SK-N-SH (cell line): ENCODE measurements at regions not wholly inside any gene's neighbourhood (a gene's known extent, or its start where the extent isn't known, plus 50 kb on each side); places are given as distances from the start of the nearest gene placed in this dataset.

Source experiments
- CTCF ChIA-PET: fragments of 300-600, 350-600 bp; formaldehyde crosslinking; extraction: SDS; loops from one replicate; lab custom pipeline; 2021; lab: Yijun Ruan, JAX
- POLR2A ChIA-PET: fragments of 350-600 bp; sonication (Branson Sonifier 250); formaldehyde crosslinking; extraction: SDS; loops from one replicate; lab custom pipeline; 2020; ENCODE audit warnings: antibody characterized with exemption, inconsistent platforms; lab: Yijun Ruan, JAX
- DNase-seq: peaks from one replicate; pipeline ENCODE4 v3.0.0; 2012
- H2AFZ ChIP-seq: fragments of 200-600 bp; sonication (generic); 2 replicates; pipeline ENCODE4 v1.8.1; 2016; ENCODE audit warnings: antibody characterized with exemption, mild to moderate bottlenecking, low read depth
- H3F3A ChIP-seq: fragments of 200-600 bp; sonication (generic); replicated peaks from 2 replicates; pipeline ENCODE3; 2016; ENCODE audit warnings: antibody characterized with exemption, mild to moderate bottlenecking; ENCODE audit not compliant: insufficient read depth
- H3K27ac ChIP-seq, 2 experiments: fragments of 200-500 bp in 1 of 2; fragments of 200-600 bp in 1 of 2; sonication (Bioruptor generic) in 1 of 2; sonication (generic), shearing (Covaris generic) in 1 of 2; 2 replicates each; pipeline versions ENCODE4 v1.5.1 to v1.6.1; 2014 to 2016; ENCODE audit warnings: low read depth in 2 of 2, inconsistent platforms in 1 of 2, low read length in 1 of 2, mild to moderate bottlenecking in 1 of 2, mixed read lengths in 1 of 2
- H3K27me3 ChIP-seq: fragments of 200-600 bp; sonication (generic), shearing (Covaris generic); 2 replicates; pipeline ENCODE4 v1.6.1; 2016; ENCODE audit warnings: mixed run types; ENCODE audit not compliant: insufficient read depth
- H3K36me3 ChIP-seq, 2 experiments: fragments of 200-500 bp in 1 of 2; fragments of 200-600 bp in 1 of 2; sonication (Bioruptor generic) in 1 of 2; sonication (generic) in 1 of 2; replicated peaks in 1 of 2; 2 replicates each; pipeline versions ENCODE3 to v1.5.1; 2014 to 2016; ENCODE audit warnings: low read length in 1 of 2, mild to moderate bottlenecking in 1 of 2; ENCODE audit not compliant: insufficient read depth in 2 of 2, control insufficient read depth in 1 of 2
- H3K4me1 ChIP-seq, 2 experiments: fragments of 200-500 bp in 1 of 2; fragments of 200-600 bp in 1 of 2; sonication (Bioruptor generic) in 1 of 2; sonication (generic), shearing (Covaris generic) in 1 of 2; 2 replicates each; pipeline versions ENCODE4 v1.5.1 to v1.6.1; 2014 to 2016; ENCODE audit warnings: low read depth in 1 of 2, low read length in 1 of 2, mixed run types in 1 of 2; ENCODE audit not compliant: insufficient read depth in 2 of 2, control insufficient read depth in 1 of 2
- H3K4me2 ChIP-seq: fragments of 200-600 bp; sonication (generic), shearing (Covaris generic); 2 replicates; pipeline ENCODE4 v1.6.1; 2017; ENCODE audit warnings: mixed run types
- H3K4me3 ChIP-seq, 2 experiments: fragments of 200-500 bp in 1 of 2; fragments of 200-600 bp in 1 of 2; sonication (Bioruptor generic) in 1 of 2; sonication (generic), shearing (Covaris generic) in 1 of 2; 2 replicates each; pipeline versions ENCODE4 v1.5.1 to v1.8.1; 2014 to 2016; ENCODE audit warnings: low read depth in 2 of 2, inconsistent platforms in 1 of 2, low read length in 1 of 2, mild to moderate bottlenecking in 1 of 2, mixed read lengths in 1 of 2, moderate library complexity in 1 of 2
- H3K79me2 ChIP-seq: fragments of 200-600 bp; sonication (generic); 2 replicates; pipeline ENCODE4 v1.8.1; 2017; ENCODE audit warnings: mild to moderate bottlenecking; ENCODE audit not compliant: insufficient read depth
- H3K9ac ChIP-seq: fragments of 200-600 bp; sonication (generic); 2 replicates; pipeline ENCODE4 v1.6.1; 2017; ENCODE audit warnings: mixed run types
- H3K9me2 ChIP-seq: fragments of 200-600 bp; sonication (generic); 2 replicates; pipeline ENCODE4 v1.6.1; 2017; ENCODE audit warnings: mixed run types
- H3K9me3 ChIP-seq: fragments of 200-600 bp; sonication (generic); 2 replicates; pipeline ENCODE4 v1.6.1; 2017; ENCODE audit warnings: mixed run types, mild to moderate bottlenecking, moderate library complexity
- H4K20me1 ChIP-seq: fragments of 200-600 bp; sonication (generic); 2 replicates; pipeline ENCODE4 v1.6.1; 2017; ENCODE audit warnings: mild to moderate bottlenecking, mixed run types; ENCODE audit not compliant: insufficient read depth
- EZH2phosphoT487 ChIP-seq: fragments of 200-600 bp; sonication (generic); IDR thresholded peaks from 2 replicates; pipeline ENCODE4 v1.6.1; 2017; ENCODE audit warnings: low read depth, mixed run types, mild to moderate bottlenecking, antibody characterized with exemption, moderate library complexity, borderline replicate concordance
- FOXJ3 ChIP-seq: sonication (generic); formaldehyde crosslinking; IDR thresholded peaks from 2 replicates; pipeline ENCODE4 v1.5.1; 2020; ENCODE audit warnings: mild to moderate bottlenecking, missing genetic modification reagents
- GABPA ChIP-seq: IDR thresholded peaks from 2 replicates; pipeline ENCODE4 v1.4.0; 2012; ENCODE audit warnings: low read depth, mild to moderate bottlenecking
- IRF3 ChIP-seq: fragments of 150-350 bp; IDR thresholded peaks from 2 replicates; pipeline ENCODE4 v1.6.1; 2016; ENCODE audit warnings: mild to moderate bottlenecking, low read depth, low read length
- JUND ChIP-seq: IDR thresholded peaks from 2 replicates; pipeline ENCODE4 v1.4.0; 2012
- PBX3 ChIP-seq: IDR thresholded peaks from 2 replicates; pipeline ENCODE4; 2012
- RCOR1 ChIP-seq: fragments of 150-350 bp; IDR thresholded peaks from 2 replicates; pipeline ENCODE4 v1.6.1; 2017; ENCODE audit warnings: antibody characterized with exemption, low read length
- RXRA ChIP-seq: IDR thresholded peaks from 2 replicates; pipeline ENCODE4 v1.4.0; 2012; ENCODE audit warnings: low read depth, mild to moderate bottlenecking, borderline replicate concordance
- SIN3A ChIP-seq: IDR thresholded peaks from 2 replicates; pipeline ENCODE4 v1.6.1; 2012; ENCODE audit warnings: low read depth, mild to moderate bottlenecking, low read length, moderate library complexity, borderline replicate concordance
- SMC3 ChIP-seq: IDR thresholded peaks from 2 replicates; pipeline ENCODE4 v1.6.1; 2012; ENCODE audit warnings: low read depth, low read length, improper control_type of control experiment
- TCF12 ChIP-seq: IDR thresholded peaks from 2 replicates; pipeline ENCODE4 v1.4.0; 2012
- ZBTB33 ChIP-seq: IDR thresholded peaks from 2 replicates; pipeline ENCODE4 v1.4.0; 2012; ENCODE audit warnings: low read depth, borderline replicate concordance
- WGBS: methylation state at CpG from one replicate; pipeline ENCODE4 v1.1.6; 2017; ENCODE audit warnings: low lambda C conversion rate; 5-methylcytosine and 5-hydroxymethylcytosine counted together
- TF ChIP-seq, protein P1 (sequence below): IDR thresholded peaks from 2 replicates; pipeline ENCODE4 v1.6.1; 2012; ENCODE audit warnings: mild to moderate bottlenecking, low read depth, low read length, moderate library complexity

DNA sequence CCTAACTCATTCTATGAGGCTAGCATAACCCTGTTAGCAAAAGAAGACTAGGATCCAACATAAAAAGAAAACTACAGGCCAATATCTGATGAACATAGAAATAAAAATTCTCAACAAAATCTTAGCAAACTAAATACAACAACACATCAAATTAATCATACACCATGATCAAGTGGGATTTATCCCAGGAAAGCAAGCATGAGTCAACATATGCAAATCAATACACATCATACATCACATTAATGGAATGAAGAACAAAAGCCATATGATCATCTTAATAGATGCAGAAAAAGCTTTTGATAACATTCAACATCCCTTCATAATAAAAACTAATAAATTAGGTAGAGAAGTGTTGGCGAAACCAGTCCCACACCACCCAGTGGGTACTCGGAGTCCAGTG is 136.1 kb upstream of the MME start:
- ChIA-PET POLR2A (no interaction called here), CTCF (no interaction called here)
- H2AFZ ChIP-seq: no peak overlapping the region
- no peaks in the 10 kb centered on the region for H3K36me3 ChIP-seq
- H3K9me2 ChIP-seq: no peaks in the 10 kb centered on the region
- peaks cover 11% of the 10 kb centered on the region for H3K9me3 ChIP-seq
- DNase-seq: no peak
- H4K20me1 ChIP-seq: no peaks in the 10 kb centered on the region
- 60% methylated on average over 2 of the region's 2 CpGs for WGBS
- H3K27me3 ChIP-seq: no peaks in the 10 kb centered on the region
- no peaks in the 10 kb centered on the region for H3K4me1 ChIP-seq
- H3K4me3 ChIP-seq: no peak overlapping the region
- H3F3A ChIP-seq: no peaks in the 10 kb centered on the region
- TF ChIP-seq PBX3: no peak
- no peak for TF ChIP-seq EZH2phosphoT487
- H3K4me2 ChIP-seq: no peak overlapping the region
- H3K9ac ChIP-seq: no peak overlapping the region
- H3K79me2 ChIP-seq: no peaks in the 10 kb centered on the region
- H3K27ac ChIP-seq: no peak overlapping the region

GRCh38 chr3:154942827-154943226 is 137.3 kb upstream of the MME start:
- no peaks in the 10 kb centered on the region for H3F3A ChIP-seq
- DNase-seq: no peak
- ChIA-PET POLR2A (no interaction called here), CTCF (interaction anchor here (0.9 kb wide), 1 partner anchor 380 kb away, joined by 3 read pairs; no protein-coding TSS in a partner anchor)
- no peak overlapping the region for H3K4me3 ChIP-seq
- H3K79me2 ChIP-seq: no peaks in the 10 kb centered on the region
- H2AFZ ChIP-seq: no peak overlapping the region
- H4K20me1 ChIP-seq: no peaks in the 10 kb centered on the region
- TF ChIP-seq EZH2phosphoT487 (no peak), GABPA (no peak), SMC3 (no peak)
- H3K9ac ChIP-seq: no peak overlapping the region
- no peaks in the 10 kb centered on the region for H3K9me2 ChIP-seq
- H3K4me2 ChIP-seq: no peak overlapping the region
- no peaks in the 10 kb centered on the region for H3K4me1 ChIP-seq
- no peaks in the 10 kb centered on the region for H3K27me3 ChIP-seq
- no peak overlapping the region for H3K27ac ChIP-seq
- H3K9me3 ChIP-seq: peaks cover 11% of the 10 kb centered on the region
- no peaks in the 10 kb centered on the region for H3K36me3 ChIP-seq

GRCh38 chr3:154936196-154936595 is 143.9 kb upstream of the MME start:
- Histone ChIP-seq H3K9ac (no peak overlapping the region), H2AFZ (no peak overlapping the region), H3K9me2 (no peaks in the 10 kb centered on the region), H3K36me3 (no peaks in the 10 kb centered on the region), H3K4me3 (no peak overlapping the region), H3K79me2 (no peaks in the 10 kb centered on the region), H3F3A (no peaks in the 10 kb centered on the region), H3K27me3 (no peaks in the 10 kb centered on the region), H3K4me1 (no peaks in the 10 kb centered on the region; a peak in 1 of 4 replicates), H3K4me2 (no peak overlapping the region), H4K20me1 (no peaks in the 10 kb centered on the region), H3K27ac (no peak overlapping the region), H3K9me3 (peaks cover 3% of the 10 kb centered on the region; the same call in 1 of the 2 replicates)
- POLR2A ChIA-PET: no interaction called here
- no peak for TF ChIP-seq JUND
- TF ChIP-seq RXRA: no peak
- no peak for TF ChIP-seq FOXJ3 (CRISPR knock-in tag)
- no peak for TF ChIP-seq RCOR1
- TF ChIP-seq IRF3: no peak
- TF ChIP-seq TCF12: no peak
- TF ChIP-seq, protein P1, sequence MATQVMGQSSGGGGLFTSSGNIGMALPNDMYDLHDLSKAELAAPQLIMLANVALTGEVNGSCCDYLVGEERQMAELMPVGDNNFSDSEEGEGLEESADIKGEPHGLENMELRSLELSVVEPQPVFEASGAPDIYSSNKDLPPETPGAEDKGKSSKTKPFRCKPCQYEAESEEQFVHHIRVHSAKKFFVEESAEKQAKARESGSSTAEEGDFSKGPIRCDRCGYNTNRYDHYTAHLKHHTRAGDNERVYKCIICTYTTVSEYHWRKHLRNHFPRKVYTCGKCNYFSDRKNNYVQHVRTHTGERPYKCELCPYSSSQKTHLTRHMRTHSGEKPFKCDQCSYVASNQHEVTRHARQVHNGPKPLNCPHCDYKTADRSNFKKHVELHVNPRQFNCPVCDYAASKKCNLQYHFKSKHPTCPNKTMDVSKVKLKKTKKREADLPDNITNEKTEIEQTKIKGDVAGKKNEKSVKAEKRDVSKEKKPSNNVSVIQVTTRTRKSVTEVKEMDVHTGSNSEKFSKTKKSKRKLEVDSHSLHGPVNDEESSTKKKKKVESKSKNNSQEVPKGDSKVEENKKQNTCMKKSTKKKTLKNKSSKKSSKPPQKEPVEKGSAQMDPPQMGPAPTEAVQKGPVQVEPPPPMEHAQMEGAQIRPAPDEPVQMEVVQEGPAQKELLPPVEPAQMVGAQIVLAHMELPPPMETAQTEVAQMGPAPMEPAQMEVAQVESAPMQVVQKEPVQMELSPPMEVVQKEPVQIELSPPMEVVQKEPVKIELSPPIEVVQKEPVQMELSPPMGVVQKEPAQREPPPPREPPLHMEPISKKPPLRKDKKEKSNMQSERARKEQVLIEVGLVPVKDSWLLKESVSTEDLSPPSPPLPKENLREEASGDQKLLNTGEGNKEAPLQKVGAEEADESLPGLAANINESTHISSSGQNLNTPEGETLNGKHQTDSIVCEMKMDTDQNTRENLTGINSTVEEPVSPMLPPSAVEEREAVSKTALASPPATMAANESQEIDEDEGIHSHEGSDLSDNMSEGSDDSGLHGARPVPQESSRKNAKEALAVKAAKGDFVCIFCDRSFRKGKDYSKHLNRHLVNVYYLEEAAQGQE: no peak
- TF ChIP-seq PBX3: no peak
- TF ChIP-seq ZBTB33: no peak
- TF ChIP-seq GABPA: no peak
- TF ChIP-seq SIN3A: no peak
- DNase-seq: no peak
- CTCF ChIA-PET: no interaction called here
- 71% methylated on average over 4 of the region's 4 CpGs for WGBS
